T-helper 9 cell (primary cell): ENCODE measurements at regions not wholly inside any gene's neighbourhood (a gene's known extent, or its start where the extent isn't known, plus 50 kb on each side); places are given as distances from the start of the nearest gene placed in this dataset.

Experiments used
- DNase-seq: peaks from one replicate; pipeline ENCODE4 v3.0.0-alpha.2; 2020

DNA sequence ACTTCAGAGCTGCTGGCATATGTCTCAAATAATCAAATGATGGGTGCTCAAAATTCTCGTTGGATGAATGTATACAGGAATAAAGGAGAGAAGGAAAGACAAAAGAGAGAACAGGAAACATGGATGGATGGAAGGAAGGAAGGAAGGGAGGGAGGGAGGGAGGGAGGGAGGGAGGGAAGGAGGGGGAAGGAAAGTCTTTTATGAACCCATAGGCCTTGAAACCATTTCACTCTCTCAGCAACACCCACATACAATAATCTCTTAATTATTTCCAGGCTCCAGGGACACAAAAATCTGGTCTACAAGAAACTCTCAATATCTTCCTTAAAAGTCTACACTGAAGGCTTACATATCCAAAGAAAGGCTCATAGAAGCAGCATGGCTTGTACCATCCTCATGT lies 363.4 kb upstream of the TMPO start:
- no peak for DNase-seq

DNA sequence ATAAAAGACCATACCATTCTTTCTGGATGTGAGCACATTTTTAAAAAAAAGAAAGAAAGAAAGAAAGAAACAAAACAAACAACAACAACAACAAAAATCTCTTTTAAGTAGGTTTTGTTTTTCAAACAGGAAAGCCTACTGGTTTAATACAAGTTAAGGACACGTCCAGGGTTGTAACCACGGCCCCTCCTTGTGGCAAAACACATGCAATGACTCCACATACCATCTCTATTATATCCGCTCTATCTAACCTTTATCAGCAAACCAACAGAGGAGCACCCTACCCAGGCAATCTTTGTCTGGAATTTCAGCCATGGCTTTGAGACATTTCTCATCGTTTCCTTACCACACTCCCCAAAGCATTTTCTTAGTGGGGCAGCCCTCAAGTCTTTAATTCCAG lies 360.5 kb upstream of the TMPO start:
- no peak for DNase-seq

DNA sequence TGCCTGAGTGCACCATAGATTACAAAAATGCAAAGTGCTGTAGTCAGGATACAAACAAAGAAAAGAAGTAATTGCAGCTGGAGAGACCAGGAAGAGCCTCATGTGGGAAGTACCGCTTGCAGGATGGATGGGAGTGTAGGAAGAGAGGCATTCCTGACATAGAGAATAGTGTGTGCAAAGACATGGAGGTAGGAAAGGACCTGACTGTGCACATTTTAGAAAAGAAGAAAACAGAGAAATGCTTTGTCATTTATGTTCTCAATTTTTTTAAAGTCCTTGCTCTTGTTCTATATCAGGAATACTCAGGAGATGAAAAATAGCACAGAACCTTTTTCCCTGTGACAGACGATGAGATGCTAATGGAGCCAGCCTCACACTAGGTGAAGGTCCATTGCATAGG lies 358.7 kb upstream of the TMPO start:
- no peak for DNase-seq

DNA sequence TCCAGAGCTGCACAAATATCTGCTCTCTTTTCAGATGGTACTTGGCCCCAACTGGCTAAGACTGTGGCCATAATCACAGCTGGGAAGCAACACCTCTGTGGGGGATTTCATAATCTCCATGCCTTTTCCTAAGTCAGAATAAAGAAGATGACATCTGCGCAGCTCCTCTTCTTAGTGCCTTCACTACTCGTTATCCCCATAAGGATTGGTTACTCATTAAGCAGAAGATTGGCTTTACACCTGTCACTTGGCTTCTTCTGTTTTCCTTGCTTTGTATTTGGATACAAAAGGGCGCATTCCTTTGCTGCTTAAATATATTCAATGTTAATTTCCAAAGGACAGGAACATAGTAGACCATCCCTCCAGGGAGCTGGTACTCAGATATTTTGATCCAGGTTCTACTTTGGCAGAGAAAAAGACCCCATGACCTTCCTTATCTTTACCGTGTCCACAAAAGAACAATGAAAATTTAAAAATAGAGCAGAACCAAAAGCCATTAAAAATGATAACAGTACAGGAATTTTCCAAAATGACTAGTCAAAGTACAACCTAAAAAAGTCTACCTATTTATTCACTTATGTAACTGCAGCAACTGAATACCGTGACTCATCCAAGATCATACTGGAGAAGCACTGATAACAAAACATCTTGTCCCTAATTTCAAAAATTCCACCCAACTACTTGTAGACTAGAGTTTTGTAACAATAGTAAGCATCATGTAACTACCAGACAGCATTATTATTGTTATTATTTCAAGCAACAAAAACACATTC lies 352.3 kb upstream of the TMPO start:
- DNase-seq: no peak

DNA sequence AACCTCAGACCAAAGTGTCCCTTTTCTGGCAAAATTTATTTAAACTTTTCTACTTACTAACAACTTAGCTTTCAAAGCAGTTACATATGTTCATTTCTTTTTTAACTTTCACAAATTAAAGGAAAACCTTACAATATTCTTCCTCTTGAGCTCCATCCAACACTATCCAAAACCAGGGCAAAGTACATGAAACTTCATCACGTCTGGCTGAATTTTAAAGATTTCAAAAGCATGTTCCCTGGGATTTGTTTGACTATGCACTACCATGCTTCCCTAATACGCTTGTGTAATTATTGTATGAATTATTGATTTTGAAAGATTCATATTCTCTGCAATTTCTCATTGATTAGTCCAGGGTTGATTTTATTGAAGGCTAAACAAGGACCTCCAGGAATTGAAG lies 343.1 kb upstream of the TMPO start:
- no peak for DNase-seq

DNA sequence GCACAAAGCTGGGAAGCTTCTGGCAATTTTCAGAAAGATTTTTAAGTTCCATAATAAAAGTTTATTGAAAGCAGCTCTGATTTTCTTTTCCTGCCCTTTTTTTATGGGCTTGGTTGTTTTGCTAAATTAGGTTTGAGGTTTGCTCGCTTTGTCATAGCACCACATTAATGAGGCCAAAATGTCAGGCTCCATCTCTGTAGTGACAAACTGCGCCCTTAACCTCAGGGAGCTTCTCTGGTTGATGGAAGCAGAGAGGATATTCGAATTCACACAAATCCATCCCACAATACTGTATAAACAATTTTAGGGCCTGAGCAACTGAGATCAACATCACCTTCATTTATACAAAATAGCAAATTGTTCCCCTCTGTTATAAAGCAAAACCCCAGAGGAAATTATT lies 342.6 kb upstream of the TMPO start:
- DNase-seq: no peak

DNA sequence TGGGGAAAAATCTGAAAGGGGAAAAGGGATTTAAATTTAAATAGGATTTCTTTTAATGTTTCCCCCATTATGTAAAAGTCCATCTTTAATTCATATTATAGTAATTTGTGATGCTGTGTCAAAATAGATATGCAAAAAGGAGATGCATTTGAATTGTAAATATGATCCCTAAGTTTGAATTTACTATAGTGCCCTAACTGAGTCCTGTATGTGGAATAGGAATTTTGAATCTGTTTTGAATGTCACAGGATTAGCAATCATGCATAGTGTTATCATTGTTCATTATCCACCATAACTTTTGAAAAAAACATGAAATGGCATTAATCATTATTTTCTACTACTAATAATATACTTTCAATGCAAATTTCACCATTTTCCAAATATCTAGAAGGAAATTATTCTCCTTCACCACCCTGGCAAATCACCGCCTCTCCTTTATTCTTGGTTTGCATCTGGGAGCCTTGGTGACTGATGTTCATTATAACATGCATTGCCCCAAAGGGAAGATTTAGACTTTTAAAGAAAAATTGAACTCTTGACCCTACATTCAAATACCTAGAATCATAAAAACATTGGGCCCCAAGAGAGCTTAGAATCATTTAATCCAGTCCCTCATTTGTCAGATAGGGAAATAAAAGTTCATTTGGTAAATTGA lies 341.5 kb upstream of the TMPO start:
- DNase-seq: no peak

DNA sequence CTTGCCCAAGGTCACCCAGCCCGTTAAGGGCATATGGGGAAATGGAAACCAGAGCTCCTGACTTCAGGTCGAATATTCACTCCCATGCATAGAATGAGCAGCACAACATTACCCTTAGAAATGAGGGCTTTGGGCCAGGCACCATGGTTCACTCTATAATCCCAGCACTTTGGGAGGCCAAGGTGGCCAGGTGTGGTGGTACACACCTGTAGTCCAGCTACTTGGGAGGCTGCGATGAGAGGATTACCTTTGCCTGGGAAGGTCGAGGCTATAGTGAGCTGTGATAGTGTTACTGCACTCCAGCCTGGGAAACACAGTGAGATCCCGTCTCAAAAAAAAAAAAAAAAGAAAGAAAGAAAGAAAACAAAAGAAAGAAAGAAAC lies 341.0 kb upstream of the TMPO start:
- no peak for DNase-seq

DNA sequence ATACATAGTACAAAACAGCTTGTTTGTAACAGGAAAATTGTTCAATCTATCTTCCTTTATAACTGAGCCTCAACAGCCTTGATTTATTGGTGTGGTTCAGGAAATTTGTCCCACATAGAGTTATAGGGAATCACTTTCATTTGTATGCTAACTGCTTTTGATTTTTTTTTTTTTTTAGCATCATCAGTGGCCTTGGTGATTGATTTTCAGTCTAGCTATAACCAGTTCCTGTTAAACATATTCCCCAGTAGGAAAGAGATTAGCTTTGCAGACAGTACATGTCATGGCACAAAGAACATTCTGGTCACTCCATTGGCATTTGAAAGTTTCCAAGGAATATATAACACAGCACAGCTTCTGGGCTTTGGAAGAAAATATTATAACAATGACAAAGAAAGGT lies 337.3 kb upstream of the TMPO start:
- DNase-seq: no peak

DNA sequence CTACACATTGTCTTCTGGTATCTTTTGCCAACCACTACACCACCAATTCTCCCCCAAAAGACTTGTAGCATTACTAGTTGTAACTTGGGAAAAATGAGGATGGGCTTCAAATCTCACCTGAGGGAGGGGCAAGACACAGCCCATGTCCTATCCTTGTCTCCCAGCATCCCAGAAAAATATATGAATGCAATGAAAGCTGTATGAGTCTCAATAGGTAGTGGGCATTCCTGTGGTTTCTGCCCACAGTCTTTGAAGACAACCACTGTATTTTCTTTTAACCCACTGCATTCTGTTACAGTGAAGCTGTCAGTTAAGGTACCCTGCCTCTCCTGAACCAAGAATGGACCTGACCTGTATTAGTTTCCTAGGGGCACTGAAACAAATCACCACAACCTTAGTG lies 336.2 kb upstream of the TMPO start:
- no peak for DNase-seq

DNA sequence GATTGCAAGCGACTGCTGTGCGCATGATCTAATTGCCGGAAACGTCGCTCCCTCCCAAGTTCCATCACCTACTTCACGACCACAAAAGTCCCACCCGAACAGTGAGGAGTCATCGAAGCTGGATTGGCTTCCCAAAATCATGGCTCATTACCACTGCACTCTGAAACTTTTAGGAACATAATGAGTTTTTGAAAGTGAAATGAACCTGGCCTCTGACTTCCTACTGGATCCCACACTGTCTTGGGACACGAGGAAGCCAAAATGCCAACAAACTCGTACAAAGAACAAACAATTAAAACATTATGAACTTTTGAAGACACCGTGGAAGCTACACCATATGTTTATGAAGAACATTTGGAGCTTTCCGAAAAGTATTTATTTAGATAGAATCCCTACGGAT lies 334.8 kb upstream of the TMPO start:
- no peak for DNase-seq

DNA sequence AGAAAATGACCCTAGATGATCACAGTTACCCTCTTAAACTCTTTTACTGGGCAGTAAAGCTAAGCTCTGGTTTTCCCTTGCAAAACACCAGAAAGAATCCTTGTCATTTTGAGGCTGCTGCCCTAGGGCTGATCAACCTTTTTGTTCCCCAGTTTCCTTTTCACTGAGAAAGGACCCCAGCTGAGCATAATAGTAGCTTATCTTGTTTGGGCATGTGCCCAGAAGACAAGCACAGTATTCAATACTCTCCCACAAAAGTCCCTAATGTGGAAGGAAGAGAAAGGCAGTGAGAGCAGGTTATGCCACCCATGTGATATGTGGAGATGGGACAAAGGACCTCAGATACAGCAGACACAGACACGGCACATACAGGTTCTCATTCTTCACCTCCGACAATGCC lies 332.6 kb upstream of the TMPO start:
- DNase-seq: no peak

DNA sequence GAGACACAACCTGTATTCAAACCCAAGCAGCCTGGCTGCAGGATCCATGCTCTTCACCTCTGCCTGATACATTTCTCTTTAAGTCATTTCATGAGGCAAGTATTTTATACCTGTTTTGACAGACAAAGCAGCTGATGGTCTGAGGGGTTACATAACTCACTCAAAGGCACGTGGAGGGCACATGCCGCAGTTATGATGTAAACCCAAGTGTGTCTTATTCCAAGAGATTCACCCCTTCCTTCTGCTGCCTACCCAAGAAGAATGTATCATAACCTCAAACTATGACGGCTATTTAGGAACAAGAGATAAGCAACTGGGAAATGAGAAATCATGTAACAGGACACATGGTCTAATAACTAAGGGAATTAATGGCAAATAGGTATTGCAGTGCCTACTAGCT lies 329.8 kb upstream of the TMPO start:
- DNase-seq: no peak

DNA sequence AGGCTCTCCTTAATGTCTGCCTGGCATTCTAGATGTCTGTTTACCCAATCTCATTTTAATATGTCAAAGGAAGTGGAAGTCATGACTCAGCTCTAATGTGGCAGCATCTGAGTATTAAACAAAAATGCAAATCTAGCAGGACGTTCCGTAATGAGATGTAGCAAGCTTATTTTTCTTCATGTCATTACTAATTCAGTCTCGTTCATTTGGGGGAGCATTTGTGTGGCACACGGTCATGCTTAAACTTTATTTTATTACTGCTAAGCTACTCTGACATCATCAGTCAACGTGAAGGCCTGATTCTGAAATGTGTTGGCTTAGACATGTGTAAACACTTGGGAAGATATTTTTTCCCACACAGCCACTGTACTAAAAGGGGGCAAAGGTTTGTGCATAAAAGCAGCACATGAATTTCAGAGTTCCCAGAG lies 326.7 kb upstream of the TMPO start:
- DNase-seq: no peak

DNA sequence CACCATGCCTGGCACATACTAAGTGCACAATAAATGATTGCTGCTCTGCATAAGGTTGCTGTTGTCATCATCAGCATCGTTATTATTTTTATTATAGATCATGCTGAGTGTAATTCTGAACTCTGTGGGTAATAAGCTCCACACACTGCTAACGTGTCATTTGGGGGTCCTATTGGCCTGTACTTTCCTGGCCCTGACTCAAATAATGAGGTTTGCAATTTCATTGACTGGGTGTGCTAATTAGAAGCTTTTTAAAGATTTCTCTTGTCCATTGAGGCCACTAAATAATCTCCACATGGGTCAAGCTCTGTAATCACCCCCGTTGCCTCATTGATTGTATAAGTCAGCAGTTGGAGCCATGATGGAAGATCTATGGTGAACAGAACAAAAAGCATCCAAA lies 320.8 kb upstream of the TMPO start:
- DNase-seq: no peak

DNA sequence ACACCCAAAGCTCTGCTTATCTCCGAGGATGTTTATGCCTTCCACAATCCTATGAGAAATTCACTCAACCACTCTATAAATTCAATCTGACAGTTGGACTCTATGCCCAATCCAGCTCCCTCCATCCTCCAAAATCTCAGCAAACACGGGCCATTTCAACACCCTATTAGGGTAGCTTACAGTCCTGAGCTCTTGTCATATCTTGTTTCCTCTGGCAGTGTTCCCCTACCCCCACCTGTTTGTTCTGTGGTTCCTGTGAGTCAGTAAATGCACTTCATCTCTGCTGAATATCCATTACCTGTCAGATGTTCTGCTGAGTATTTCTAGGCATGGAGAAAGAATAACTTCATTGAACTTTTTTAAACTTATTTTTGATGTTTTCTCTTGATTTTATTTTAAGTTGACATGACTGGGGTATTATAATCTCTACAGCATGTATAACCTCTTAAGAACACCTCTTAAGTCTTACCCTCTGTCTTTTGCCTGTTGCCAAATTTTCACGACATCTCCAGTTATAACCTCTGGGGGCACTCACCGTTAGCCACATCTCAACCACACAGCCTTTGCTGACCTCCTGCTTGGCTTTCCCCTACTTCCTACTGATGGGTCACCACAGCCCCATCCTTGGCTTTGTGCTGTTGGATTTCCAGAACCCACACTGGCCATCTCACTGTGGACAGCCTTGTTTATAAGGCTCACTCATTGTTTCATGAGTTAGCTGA lies 317.0 kb upstream of the TMPO start:
- no peak for DNase-seq

DNA sequence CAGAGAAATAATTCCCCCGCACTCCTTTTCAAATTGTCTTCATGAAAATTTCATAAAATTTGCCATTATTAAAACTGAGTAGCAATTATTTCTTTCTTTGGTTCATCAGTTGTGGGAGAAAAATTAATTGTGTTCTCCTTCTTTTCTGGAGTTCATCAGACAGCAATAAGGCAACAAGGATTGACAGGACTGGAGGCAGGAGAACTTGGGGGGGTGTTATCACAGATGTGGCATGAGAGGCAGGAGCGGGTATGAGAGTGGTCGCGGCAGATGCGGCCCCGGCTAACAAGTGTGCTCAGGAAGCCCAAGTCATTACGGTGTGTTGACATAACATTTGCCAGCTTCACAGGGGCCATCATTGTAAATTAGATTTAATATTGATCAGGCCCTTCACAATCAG lies 306.6 kb upstream of the TMPO start:
- DNase-seq: no peak

DNA sequence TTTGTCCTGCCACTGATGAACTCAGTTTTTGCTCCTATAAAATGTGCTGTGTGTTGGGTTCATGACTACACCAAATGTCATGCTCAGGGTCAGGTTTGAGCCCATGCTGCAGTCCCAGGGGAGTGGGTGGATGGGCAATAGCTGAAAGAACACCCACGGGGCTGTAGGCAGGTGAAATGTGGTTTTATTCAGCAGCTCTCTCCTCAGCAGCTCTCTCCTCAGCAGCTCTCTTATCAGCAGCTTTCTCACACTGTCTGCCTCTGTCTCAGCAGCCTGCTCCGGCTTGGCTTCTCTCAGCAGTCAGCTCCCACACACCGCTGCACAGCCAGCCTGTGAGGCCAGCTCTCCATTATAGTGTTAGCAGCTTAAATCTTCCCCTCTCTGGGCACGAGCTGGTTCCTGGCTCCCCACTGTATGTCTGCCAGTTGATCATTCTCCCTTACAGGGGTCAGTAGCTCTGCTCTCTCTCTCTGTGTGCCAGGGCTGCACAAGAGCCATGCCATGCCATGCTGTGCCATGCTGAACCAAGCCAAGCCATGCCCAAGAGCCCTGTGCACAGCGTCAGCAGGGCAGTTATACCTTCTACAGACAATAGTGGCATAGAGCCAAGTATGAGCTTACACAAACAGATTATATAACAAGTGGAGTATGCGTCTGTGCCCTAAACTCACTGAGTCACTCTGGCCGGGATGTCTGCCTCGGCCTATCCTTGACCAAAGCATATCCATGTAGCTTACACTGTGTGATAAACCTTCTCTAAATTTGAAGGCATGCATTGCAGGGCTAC lies 303.3 kb upstream of the TMPO start:
- no peak for DNase-seq

DNA sequence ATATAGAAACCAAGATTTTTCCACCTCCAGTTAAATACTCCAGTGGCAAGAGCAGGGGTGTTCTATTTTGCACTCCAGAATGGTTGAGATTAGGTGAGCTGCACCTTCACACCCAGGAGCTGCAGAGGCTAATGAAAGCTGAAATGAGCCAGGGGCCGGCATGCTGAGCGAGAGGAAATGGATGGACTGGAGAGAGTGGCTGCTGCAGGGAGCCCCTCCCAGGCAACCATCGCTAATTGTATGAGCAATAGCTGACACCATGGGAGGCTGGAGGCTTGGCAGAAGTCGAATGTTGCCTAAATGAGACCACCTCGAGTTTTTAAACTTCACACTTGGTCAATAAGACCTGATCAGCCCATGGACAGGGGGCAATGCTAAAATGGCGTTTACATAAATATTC lies 301.8 kb upstream of the TMPO start:
- no peak for DNase-seq

DNA sequence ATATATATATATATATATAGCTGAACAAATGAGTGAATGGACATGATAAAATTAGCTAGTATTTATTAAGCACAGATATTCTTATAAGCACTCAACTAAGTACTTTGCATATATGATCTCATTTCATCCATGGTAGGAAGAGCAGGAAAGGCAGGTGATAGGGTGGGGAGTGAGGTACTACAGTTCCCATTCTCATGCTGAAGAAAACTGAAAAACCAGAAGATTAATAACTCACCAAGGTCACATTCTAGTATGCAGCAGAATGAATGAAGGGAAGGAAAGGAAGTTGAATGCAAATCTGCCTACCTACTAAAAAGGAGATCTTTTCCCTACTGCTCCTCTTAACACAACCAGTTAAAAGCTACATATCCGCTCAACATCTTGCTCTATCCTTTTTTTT lies 298.1 kb upstream of the TMPO start:
- no peak for DNase-seq

DNA sequence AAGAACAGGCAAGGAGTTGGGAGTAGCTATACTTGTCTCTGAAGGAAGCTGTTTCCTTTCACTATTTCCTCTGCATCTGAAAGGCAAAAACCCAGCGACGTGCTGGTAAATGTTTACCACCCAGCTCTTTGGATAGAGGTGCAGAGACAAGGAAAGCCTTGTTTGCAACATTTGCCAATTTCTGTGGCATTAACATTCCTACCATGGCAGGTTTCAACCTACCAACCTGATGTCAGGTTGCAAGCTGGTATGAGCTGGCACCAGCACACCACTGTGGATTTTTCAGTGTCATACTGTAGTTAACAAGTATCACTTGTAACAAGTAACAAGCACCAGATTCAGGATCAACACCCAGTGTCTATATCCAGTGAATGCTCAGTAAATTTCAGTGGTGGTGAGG lies 294.8 kb upstream of the TMPO start:
- no peak for DNase-seq

DNA sequence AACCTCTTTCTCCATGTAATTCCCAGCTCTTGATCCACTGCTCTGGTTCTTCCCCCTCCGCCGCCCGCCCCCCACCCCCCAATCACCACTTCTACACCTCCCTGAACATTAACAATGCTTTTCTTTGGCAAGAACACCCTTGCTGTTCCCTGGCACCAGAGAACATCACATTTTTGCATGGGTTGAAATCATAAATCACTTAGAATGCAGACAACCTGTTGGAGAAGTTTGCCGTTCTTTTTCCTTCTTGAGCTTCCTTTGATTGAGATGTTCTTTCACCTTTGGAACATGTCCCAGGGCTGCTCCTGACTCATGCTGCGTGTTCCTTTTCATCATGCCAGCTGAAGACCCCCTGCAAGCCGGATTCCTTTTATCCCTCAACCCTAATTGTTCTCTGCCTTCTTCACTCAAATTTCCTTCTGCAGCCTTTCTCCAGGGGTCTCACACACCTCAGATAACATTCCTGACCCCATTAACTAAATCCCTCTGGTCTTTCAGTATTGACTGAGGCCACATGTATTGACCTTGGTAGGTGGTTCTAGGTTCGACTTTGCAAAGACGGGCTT lies 294.1 kb upstream of the TMPO start:
- DNase-seq: no peak

DNA sequence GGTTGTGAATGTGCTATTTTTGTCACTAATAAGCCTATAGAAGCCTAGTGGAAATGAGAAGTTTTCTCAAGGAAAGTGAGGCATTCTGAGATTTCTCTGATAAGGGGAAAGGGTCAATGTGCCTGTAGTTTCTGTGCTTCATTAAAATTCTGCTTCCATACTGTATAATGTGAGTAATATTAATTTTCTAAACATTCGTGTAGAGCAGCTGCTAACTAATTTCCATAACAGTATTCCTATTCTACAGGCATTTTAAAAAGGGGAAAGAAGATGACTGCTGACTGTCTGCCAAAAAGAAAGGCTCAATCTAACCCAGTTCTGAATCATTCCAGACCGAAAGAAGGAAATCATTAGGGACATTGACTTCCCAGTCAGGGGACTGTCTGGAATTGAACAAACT lies 293.3 kb upstream of the TMPO start:
- DNase-seq: no peak
